NCI-H774 (cell line): ENCODE measurements at regions not wholly inside any gene's neighbourhood (a gene's known extent, or its start where the extent isn't known, plus 50 kb on each side); places are given as distances from the start of the nearest gene placed in this dataset.

Experiments used
- DNase-seq: peaks from one replicate; lab custom pipeline; 2025; lab: John Stamatoyannopoulos, UW

- no peak for DNase-seq
These were observed 572.1 kb upstream of the SALL1 start for GRCh38 chr16:51723036-51723724.

- DNase-seq, result no peak
These were observed 571.4 kb upstream of the SALL1 start for GRCh38 chr16:51722467-51722866.

- no peak for DNase-seq
These were observed 568.3 kb upstream of the SALL1 start for GRCh38 chr16:51719376-51719775.

GRCh38 chr16:51716195-51716594 lies 565.1 kb upstream of the SALL1 start:
- DNase-seq, result no peak

GRCh38 chr16:51713502-51713901 lies 562.4 kb upstream of the SALL1 start:
- DNase-seq, result no peak

- no peak for DNase-seq
These were observed 560.0 kb upstream of the SALL1 start for GRCh38 chr16:51710905-51711563.

- DNase-seq, result no peak
These were observed 559.1 kb upstream of the SALL1 start for GRCh38 chr16:51710186-51710585.

- no peak for DNase-seq
These were observed 557.8 kb upstream of the SALL1 start for GRCh38 chr16:51708861-51709260.

GRCh38 chr16:51707666-51708065 lies 556.6 kb upstream of the SALL1 start:
- DNase-seq, result no peak

GRCh38 chr16:51705142-51705541 lies 554.1 kb upstream of the SALL1 start:
- no peak for DNase-seq

- no peak for DNase-seq
These were observed 550.0 kb upstream of the SALL1 start for GRCh38 chr16:51701025-51701424.

GRCh38 chr16:51699686-51700396 lies 548.8 kb upstream of the SALL1 start:
- no peak for DNase-seq

- DNase-seq, result no peak
These were observed 547.6 kb upstream of the SALL1 start for GRCh38 chr16:51698647-51699046.

GRCh38 chr16:51697454-51697853 lies 546.4 kb upstream of the SALL1 start:
- DNase-seq, result no peak

- DNase-seq, result no peak
These were observed 545.3 kb upstream of the SALL1 start for GRCh38 chr16:51696376-51696775.

GRCh38 chr16:51691109-51691508 lies 540.0 kb upstream of the SALL1 start:
- no peak for DNase-seq

GRCh38 chr16:51685498-51685897 lies 534.4 kb upstream of the SALL1 start:
- DNase-seq, result no peak

GRCh38 chr16:51683882-51684281 lies 532.8 kb upstream of the SALL1 start:
- no peak for DNase-seq

GRCh38 chr16:51682905-51683304 lies 531.8 kb upstream of the SALL1 start:
- DNase-seq, result no peak

- no peak for DNase-seq
These were observed 523.5 kb upstream of the SALL1 start for GRCh38 chr16:51674615-51675014.

- DNase-seq, result no peak
These were observed 519.5 kb upstream of the SALL1 start for GRCh38 chr16:51670527-51670926.

- no peak for DNase-seq
These were observed 515.8 kb upstream of the SALL1 start for GRCh38 chr16:51666821-51667220.

GRCh38 chr16:51666074-51666473 lies 515.0 kb upstream of the SALL1 start:
- DNase-seq, result no peak
